ENCODE measurements at regions not wholly inside any gene's neighbourhood (a gene's known extent, or its start where the extent isn't known, plus 50 kb on each side); places are given as distances from the start of the nearest gene placed in this dataset.
"Not testable (repeated sequence)": the region's sequence is repeated elsewhere in the genome, so short reads cannot be mapped to it uniquely, and the experiment has no call there.

DNA sequence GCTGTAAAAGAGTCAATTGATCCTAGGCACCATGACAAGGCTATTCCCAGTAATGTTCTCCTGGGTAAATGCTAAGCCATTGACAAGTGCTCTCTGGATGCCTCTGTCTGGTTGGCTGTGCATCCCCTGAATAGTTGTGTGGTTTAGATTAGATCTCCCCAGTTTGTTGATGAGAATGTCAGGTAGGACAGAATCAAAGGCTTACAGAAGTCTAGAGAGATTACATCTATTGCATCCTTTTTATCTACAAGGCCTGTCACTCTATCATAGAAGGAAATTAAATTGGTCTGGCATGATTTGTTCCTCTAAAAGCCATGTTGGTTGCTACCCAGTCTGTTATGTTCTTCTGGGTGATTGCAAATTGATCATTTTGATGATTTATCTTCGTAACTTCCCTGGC is 548.3 kb downstream of the GATA3 start:
- DNase-seq (ENCODE audit: low read depth): no peak

DNA sequence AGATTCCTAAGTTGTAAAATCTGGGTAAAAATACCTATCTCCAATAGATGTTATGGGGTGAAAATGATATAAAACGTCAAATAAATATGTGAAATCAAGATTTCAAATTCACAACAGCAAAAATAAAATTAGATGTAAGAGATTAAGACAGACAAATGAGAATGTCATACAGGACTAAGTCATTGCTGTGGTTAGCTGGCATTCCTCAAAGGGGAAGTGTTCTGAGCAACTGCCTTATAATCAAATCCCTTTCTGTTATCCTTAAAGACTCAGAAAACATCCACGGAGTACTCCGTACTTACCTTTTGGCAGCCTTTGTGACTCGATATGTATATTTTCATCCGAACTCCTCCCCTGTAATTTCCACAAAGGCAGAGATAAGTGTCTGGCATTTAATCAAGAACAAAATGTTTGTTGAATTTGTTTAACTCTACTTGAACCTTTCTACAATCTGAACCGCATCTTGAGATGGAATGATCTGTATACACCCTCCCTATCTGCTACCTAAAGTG is 559.6 kb downstream of the GATA3 start:
- DNase-seq (ENCODE audit: low read depth): no peak

DNA sequence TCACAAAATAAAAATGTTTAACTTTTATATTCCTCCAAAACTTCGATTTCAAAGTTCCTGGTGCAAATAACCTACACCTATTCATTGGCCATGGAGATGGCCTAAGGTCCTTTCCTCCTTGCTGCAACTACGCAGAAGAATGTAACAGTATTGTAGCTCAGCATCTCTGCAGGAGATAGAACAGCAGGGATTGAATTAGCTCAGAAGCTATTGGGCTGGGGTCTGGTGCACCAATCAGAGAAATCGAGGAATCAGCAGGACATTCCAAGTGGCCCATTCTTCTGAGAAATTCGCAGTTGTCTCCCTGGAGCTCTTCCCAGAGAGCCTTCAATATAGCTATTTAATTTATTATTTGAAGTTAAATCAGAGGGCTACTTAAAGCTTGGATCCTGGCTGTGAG is 560.6 kb downstream of the GATA3 start:
- DNase-seq (ENCODE audit: low read depth): no peak

DNA sequence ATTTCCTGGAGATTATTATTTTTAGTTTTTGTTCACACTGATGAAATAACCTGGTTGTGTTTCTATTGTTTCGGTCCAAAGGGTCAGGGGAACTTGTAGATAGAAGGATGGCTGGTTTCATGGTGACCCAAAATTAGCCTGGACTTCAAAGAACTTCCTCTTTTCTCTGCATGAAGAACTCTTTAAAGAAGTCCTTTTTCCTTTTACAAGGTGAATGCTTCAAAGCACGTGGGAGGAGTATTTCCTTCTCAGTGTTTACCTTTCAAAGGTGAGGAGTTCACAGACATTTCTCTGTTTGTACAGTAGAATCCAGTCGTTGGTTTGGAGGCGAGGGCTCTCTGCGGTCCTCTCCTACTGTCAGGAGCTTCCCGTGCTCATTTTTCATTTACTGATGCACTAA is 561.7 kb downstream of the GATA3 start:
- no peak for DNase-seq (ENCODE audit: low read depth)

DNA sequence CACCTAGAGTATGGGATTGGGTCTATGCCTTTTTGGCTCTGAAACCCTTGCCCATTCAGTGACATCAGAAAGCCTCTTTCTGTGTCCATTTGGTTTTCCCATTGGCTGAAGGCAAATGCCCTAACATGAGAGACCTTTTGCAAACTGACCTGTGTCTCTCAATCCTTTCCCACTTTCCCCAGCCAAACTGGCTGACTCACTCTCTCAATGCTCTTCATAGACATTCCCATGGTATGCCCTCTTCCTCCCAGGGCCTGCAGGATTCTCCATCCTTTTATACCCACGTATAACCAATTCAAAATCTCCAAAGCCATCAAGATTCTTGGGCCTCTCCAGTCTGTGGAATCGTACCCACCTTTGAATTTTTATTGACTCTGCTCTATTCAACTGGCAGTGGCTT is 563.3 kb downstream of the GATA3 start:
- DNase-seq (ENCODE audit: low read depth): no peak

DNA sequence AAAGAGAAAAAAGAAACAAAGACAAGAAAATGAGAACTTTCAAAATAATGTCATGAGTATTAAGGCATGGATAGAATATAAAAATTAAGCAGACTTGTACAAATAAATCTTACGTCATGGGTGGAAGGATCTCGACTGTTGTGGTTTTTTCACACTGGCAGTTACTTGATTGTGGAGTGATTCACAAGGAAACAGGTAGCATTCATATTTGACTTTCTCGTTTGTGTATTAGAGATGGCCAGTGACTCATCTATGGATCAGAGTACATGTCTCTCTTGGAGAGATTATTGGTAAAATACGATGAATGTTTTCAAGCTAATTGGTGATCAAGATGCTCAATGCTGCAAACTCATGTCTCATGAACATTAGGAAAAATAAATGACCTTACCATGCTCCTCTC is 564.3 kb downstream of the GATA3 start:
- no peak for DNase-seq (ENCODE audit: low read depth)

DNA sequence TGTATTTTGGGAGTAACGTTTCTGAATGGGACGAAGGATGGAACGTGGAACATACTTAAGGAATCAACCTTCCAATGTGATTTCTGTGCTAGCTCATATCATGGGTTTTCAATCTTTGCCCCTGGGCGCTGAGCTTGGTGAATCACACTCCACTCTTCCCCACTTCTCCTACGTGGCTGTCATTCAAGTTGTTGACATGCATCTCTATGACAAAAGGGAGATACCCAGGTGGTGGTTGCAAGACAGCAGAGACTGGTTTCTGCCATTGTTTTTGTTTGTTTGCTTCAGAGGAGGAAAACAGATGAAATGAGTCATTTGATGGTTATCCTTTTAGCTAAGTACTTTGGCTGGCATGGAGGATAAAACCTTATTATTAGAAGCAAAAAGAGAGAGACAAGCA is 573.9 kb downstream of the GATA3 start:
- DNase-seq (ENCODE audit: low read depth): no peak

DNA sequence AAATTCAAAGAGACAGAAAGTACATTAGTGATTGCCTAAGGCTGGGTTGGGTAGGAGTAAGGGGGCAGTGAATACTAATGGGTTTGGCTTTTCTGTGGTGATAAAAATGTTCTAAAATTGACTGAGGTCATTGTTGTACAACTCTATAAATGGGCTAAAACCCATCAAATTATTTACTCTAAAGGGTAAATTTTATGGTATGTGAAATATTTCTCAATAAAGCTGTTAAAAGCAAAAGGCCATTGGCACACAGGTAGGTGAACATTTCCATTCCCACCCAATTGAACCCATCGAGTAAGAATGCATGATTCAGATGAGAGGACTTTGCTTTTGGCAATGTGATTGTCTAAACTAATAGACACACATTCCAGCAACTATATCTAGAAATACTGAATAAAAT is 579.4 kb downstream of the GATA3 start:
- no peak for DNase-seq (ENCODE audit: low read depth)

DNA sequence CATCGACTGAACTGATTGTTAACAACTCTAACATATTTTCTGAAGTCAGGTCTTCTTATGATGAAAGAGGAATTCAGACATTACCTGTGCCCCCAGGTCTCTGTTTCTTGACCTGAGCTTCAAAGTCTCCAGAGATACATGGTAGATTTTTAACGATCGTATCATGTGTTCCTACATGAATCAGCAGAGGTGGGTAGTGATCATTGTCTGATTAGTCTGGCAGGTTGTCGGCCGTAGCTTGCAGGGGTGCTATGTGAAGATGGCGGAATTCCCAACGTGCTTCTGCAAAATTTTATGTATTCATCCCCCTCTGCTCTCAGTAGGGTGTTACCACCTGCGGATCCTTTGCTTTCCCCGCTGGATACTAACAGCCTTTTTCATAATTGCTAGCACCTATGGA is 581.9 kb downstream of the GATA3 start:
- DNase-seq (ENCODE audit: low read depth): no peak

DNA sequence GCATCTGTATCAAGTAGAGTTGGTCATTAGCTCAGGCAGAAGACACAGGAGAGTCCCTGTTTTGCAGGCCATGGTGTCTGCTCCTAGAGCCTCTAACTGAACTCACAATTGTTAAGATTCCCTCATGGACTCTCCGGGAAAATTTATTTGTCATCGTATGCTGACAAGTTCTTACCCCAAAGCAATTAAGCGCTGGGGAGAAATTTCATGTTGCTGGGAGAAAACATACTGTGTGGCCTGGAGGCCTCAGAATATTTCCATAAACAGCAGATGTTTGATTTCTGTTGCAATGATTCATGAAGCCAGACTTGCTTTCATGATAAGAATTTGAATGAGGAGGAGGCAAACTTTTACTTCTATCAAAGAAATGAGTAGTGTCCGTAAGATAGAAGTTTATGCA is 583.2 kb downstream of the GATA3 start:
- DNase-seq (ENCODE audit: low read depth): no peak

DNA sequence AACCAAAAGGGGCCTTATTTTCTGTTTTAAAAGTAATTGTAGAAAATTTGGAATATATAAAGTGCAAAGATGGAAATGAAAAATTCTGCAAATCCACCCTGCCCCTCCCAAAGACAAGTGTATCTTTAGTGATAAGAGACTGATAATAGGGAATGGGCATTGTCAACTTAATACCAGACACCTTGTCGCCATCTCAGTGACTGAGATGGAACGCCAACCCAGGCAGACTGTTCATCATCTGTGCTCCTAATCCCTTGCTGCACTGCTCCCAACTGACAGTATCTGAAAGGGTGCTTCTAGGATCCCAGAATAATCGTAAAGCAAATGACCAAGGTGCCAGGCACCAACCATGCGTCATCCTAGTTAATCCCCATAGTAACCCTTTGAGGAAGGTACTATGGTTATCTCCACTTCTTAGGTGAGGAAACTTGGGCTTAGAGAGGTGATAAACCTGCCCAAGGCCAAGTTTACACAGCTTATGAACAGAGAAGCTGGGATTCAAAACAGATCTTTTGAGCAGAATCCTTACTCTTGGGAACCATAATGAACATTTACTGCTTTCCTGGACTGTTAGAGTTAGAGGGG is 583.7 kb downstream of the GATA3 start:
- DNase-seq (ENCODE audit: low read depth): no peak

DNA sequence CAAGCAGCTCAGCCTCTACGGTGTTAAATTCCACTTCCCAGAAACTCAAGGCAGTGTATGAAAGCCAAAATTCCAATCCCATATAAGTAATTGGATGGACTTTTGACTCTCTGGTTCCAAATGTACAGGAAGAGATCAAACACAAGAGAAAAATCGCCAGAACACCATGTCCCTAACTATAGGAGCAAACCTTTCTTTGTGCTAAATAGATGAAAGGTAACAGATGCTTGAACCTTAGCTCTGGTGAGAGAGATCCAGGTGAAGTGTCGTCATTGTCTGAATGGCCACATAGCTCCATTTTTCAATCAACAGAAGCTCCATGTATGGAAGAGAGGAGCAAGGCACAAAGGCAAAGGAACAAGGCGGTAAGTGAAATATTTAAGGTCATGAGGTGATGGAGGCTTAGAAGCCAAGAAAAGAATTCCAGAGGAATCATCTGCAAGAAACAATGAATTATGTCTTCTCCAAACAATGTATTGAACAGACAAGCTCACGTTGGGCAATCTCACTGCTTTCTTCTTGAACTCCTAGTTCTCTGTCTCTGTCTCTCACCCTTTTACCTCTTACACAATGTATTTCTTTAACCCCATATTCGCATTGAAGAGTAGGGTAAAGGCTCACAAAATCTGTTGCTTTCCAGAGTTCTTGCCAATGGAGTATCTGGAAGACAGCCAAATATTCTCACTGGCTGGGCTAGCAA is 585.1 kb downstream of the GATA3 start:
- no peak for DNase-seq (ENCODE audit: low read depth)

DNA sequence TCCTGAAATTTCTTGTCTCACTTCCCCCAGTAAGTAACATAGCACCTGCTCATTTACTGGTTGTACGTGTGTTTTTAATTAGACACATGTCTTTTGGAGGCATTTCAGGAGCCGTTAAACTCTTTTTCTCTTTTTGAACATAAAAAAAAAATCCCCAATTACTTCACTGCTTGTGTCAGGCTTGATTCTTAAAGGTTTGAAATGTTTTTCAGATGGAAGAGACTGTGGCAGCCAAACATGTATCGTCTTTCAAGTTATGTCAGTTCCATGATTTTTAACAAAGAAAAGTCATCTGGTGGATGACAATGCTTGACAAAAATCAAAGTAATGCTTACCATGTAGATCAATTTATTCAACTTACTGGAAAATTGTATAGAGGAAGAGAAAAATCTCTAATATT is 585.8 kb downstream of the GATA3 start:
- no peak for DNase-seq (ENCODE audit: low read depth)

DNA sequence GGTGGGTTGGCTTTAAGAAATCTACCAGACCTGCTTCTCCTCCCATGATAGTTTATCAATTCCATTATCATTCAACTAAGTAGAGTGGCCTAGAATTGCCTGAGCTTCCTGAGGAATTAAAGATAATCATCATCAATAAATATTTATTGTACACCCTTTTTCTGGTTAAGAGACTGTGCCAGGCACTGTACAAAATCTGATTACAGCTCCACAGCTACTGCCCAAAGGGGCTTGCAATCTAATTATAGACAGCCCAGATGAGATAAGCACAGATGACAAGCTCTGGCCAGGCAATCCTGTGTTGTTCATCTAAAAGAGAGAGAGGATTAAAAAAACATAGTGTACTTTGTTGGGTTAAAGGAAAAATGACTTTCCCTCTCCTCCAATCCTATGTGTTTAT is 586.4 kb downstream of the GATA3 start:
- DNase-seq (ENCODE audit: low read depth): no peak

DNA sequence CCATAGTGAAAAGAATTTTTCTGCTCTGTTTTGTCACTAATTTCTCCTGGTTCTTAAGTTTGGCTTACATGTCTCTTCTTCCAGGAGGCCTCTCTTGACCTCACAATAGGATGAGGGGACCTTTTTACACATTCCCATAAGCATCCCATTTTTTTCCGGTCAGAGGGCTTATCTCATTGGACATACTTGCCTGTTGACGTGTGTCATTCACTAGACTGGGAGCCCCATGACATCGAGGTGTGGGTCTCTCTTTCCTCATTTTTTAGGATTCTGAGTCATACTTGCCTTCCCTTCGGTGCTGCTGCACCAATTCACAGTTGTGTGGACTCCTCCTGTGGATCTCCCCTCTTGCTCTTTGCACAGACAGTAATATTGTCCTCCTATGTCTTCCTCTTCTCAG is 601.8 kb downstream of the GATA3 start:
- no peak for DNase-seq (ENCODE audit: low read depth)

DNA sequence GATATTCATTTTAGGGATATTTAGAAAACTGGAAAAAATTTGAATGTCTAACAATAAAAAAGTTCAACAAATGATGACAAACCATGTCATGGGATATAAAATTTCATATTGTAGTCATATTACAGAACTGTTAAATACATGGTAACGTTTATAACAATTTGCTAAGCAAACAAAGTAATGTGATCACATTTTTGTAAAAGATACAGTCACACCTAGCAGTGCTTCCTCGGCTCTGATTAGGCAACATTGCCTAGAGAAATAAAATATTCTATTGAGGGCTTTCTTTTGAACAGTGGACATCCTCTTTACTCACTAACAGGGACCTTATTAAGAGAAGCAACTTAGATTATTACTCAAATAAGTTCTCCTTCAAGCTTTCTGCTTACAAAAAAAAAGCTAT is 605.5 kb downstream of the GATA3 start:
- DNase-seq (ENCODE audit: low read depth): no peak

DNA sequence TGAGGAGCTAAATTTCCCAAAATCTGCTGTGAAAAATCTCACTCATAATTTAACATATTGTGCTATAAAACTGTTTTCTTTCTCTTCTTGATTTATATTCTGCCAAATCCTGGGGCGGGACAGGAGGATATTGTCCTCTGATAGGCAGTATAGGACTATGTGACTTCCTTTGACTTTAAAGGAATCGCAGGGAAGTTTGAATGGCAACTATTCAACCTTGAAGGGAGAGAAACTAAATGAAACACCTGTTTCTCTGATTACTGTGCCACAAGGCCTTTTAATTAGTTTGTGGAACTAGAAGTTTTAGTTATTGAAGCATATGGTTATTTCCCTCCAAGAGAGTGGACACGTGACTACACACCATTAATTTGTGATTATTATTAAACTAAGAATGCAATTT is 607.4 kb downstream of the GATA3 start:
- DNase-seq (ENCODE audit: low read depth): no peak

DNA sequence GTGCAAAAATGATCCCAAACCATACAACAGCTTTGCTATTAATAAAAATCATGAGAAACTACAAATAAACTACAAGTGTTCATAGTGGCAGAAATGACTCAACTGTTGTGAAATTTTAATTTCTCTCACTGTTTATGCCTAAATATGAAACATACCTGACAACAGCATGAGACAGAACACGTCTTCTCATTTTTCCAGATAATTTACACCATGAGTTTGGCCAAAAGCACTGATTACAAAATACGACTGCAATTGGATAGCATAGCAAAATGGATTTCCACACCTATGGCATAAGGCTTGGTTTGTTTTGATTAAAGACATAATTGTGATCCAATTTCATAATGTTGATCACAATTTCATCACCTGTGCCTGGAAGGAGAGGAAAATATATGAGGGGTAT is 608.6 kb downstream of the GATA3 start:
- DNase-seq (ENCODE audit: low read depth): no peak

DNA sequence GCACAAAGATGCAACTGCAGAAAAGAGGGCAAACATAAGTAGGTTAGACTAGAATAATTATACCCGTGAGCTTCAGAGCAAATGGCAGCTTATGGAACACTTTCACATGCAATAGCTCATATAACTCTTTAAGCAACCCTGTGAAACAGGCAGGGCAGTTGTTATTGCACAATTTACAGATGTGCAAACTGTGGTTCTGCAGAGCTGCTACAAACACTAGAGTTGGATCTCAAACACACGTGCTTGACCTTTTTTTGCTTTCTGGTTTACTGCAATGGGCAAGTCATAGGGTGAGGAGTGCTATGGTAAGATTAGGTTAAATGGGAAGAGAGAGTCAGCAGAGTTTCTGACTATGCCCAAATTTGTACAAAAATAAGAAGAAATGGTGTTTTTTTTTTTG is 610.8 kb downstream of the GATA3 start:
- no peak for DNase-seq (ENCODE audit: low read depth)

DNA sequence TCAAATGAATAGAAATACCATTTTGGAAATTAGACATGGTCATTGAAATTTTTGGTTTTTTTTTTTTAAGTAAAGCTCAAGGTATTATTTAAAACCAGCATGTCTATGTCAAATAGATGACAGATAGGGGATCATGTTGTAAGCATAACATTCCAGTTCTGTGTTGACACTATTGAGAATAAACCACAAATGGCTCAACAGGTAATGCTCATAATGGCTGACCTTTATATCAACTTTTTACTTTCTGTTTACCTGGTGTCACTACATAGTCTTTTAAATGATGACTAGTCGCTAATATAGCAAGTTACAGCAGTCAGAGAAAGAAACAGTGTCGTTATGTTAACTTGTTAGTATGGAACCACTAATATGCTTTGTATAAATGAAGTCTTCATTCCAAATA is 616.0 kb downstream of the GATA3 start:
- no peak for DNase-seq (ENCODE audit: low read depth)

DNA sequence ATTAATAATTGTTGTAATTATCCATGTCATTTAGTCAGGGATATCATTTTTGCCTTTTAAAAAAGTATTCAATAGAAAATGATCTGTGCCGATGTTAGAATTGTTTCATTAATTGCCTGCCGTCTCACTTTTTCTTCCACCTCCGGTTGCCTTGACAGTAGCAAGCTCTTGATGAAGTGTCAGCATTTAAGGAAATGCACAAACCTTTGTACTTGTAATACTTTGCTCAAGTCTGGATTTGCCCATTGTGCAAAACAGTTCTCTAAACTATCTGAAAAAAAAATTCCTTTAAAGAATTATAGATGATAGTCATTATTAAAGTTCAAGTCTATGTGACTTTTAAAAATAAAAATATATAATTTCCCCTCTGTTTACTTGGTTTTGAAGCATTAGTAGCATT is 619.7 kb downstream of the GATA3 start:
- DNase-seq (ENCODE audit: low read depth): no peak

DNA sequence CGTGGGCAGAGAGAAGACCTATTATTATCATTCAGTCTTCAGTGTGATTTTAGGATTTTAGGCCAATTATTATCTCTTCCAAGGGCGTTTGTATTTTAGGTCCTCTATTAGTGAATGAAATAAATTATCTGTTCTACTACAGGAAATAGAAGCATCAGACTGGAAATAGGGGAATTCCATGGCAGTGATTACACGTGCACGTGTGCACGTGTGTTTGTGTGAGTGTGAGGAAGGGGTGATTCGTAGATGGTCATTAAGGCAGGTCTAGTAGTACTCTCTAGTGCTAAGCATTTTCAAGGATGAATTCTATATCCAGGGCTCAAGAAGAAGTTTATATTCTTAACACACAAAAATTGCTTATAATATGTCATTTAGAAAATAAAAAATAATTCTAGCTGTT is 623.2 kb downstream of the GATA3 start:
- no peak for DNase-seq (ENCODE audit: low read depth)

DNA sequence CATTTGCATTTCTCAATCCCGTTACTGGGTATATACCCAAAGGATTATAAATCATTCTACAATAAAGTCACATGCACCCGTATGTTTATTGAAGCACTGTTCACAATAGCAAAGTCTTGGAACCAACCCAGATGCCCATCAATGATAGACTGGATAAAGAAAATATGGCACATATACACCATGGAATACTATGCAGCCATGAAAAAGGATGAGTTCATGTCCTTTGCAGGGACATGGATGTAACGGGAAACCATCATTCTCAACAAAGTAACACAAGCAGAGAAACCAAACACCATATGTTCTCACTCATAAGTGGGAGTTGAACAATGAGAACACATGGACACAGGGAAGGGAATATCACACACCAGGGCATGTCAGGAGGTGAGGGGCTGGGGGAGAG is 630.4 kb downstream of the GATA3 start:
- not testable (repeated sequence) for DNase-seq (ENCODE audit: low read depth)

DNA sequence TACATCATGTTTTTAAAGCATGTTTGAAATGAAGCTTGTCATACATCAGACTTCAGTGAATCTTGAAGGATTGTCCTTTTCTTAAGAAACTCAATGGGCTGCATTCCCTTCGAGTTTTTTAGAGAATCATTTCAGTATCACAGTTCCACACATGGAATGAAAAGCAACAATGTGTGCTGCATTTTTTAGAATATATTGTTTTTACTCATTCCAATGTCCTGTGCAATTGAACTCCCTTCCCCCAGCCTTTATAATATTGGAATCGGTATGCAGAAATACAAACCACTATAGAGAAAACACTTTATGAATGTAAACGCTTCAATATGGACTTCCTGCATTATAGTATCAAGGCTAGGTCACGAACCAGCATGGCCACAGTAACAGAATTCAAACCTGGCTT is 634.4 kb downstream of the GATA3 start:
- DNase-seq (ENCODE audit: low read depth): no peak
